OCI-LY7 (cell line): ENCODE measurements at regions not wholly inside any gene's neighbourhood (a gene's known extent, or its start where the extent isn't known, plus 50 kb on each side); places are given as distances from the start of the nearest gene placed in this dataset.

ENCODE experiments used
- BruUV-seq: library from RNA; stranded (reverse); fragments of 400-500 nt; replicated peaks from 2 replicates; lab custom pipeline; 2021; lab: Mats Ljungman, UMichigan
- CTCF ChIA-PET: fragments of 300-600 bp; sonication (Branson Sonifier 250); formaldehyde crosslinking; loops from one replicate; lab custom pipeline; 2022; ENCODE audit warnings: antibody characterized with exemption; ENCODE audit not compliant: unreplicated experiment; lab: Charles Lee
- POLR2A ChIA-PET: fragments of 300-600 bp; sonication (Branson Sonifier 250); formaldehyde crosslinking; loops from one replicate; lab custom pipeline; 2022; ENCODE audit warnings: antibody characterized with exemption; lab: Charles Lee
- DNase-seq: peaks from one replicate; pipeline ENCODE4 v3.0.0-alpha.2; 2015; ENCODE audit warnings: low spot score
- H2AFZ ChIP-seq: fragments of 200-600 bp; sonication (generic), shearing (Covaris generic); 2 replicates; pipeline ENCODE4 v1.6.1; 2014; ENCODE audit warnings: mild to moderate bottlenecking, antibody characterized with exemption, low read length, moderate library complexity
- H3K27ac ChIP-seq: fragments of 200-600 bp; sonication (generic); 2 replicates; pipeline ENCODE4 v1.5.1; 2014; ENCODE audit warnings: mixed run types, low read depth, mild to moderate bottlenecking, moderate library complexity, low read length, inconsistent platforms; ENCODE audit not compliant: poor library complexity, severe bottlenecking
- H3K36me3 ChIP-seq: fragments of 200-600 bp; sonication (generic); 2 replicates; pipeline ENCODE4 v1.6.1; 2014; ENCODE audit warnings: mild to moderate bottlenecking, antibody characterized with exemption, low read length, moderate library complexity, mixed read lengths; ENCODE audit not compliant: insufficient read depth
- H3K4me1 ChIP-seq: fragments of 200-600 bp; sonication (generic); 2 replicates; pipeline ENCODE4 v1.5.1; 2014; ENCODE audit warnings: mild to moderate bottlenecking, low read length; ENCODE audit not compliant: insufficient read depth, poor library complexity, severe bottlenecking
- H3K4me2 ChIP-seq: fragments of 200-600 bp; sonication (generic); 2 replicates; pipeline ENCODE4 v1.6.1; 2014; ENCODE audit warnings: mild to moderate bottlenecking, low read length
- H3K4me3 ChIP-seq: fragments of 200-600 bp; sonication (generic); 2 replicates; pipeline ENCODE4 v1.5.1; 2014; ENCODE audit warnings: mild to moderate bottlenecking, low read depth, low read length; ENCODE audit not compliant: poor library complexity, severe bottlenecking
- H3K79me2 ChIP-seq: fragments of 200-600 bp; sonication (generic); 2 replicates; pipeline ENCODE4 v1.6.1; 2016; ENCODE audit warnings: low read depth, mild to moderate bottlenecking, low read length, moderate library complexity, mixed read lengths; ENCODE audit not compliant: insufficient read depth
- H3K9me2 ChIP-seq: fragments of 200-600 bp; sonication (generic); 2 replicates; pipeline ENCODE4 v1.6.1; 2016; ENCODE audit warnings: mild to moderate bottlenecking, low read length, mixed read lengths; ENCODE audit not compliant: insufficient read depth
- H3K9me3 ChIP-seq: fragments of 200-600 bp; sonication (generic); 2 replicates; pipeline ENCODE4 v1.6.1; 2014; ENCODE audit warnings: mild to moderate bottlenecking, mixed run types, low read length, mixed read lengths
- H4K20me1 ChIP-seq: fragments of 200-600 bp; sonication (generic); 2 replicates; pipeline ENCODE4 v1.6.1; 2014; ENCODE audit warnings: mild to moderate bottlenecking, antibody characterized with exemption, low read length, moderate library complexity, mixed read lengths; ENCODE audit not compliant: insufficient read depth
- CTCF ChIP-seq: fragments of 200-600 bp; sonication (generic); conservative IDR thresholded peaks from 2 replicates; pipeline ENCODE4 v1.5.1; 2014; ENCODE audit warnings: mild to moderate bottlenecking, antibody characterized with exemption, low read length, moderate library complexity, mixed read lengths
- EZH2phosphoT487 ChIP-seq: fragments of 200-600 bp; sonication (generic); IDR thresholded peaks from 2 replicates; pipeline ENCODE4 v1.6.1; 2018; ENCODE audit warnings: low read depth, borderline replicate concordance, mild to moderate bottlenecking, mixed run types, antibody characterized with exemption, low read length, moderate library complexity, mixed read lengths
- intact Hi-C: fragments of 100-400 bp; cut with micrococcal nuclease; formaldehyde crosslinking; loops from one replicate; pipeline ENCODE4 v1.10.0; 2022; ENCODE audit not compliant: unreplicated experiment

DNA sequence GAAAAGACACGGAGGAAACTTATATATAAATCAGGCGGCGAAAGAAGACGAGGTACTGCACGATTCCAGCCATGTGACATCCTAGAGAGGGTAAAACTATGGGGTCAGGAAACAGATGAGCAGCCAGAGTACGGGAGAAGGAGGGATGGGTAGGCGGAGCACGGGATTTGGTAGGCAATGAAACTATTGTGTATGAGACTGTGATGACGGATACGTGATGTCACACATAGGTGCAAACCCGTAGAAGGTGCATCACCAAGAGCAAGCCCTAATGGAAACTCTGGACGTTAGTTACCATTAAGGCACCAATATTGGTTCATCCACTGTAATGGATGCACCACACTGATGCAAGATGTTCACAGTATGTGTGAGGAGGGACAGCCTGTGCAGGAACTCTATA, 93.8 kb upstream of the MGMT start:
- no peak overlapping the region for H3K27ac ChIP-seq
- no peak overlapping the region for H3K4me3 ChIP-seq
- POLR2A ChIA-PET: no interaction called here
- intact Hi-C loops: no loop called here
- DNase-seq: no peak
- H3K9me3 ChIP-seq: no peaks in the 10 kb centered on the region
- H3K79me2 ChIP-seq: no peaks in the 10 kb centered on the region
- no peaks in the 10 kb centered on the region for H3K36me3 ChIP-seq
- no peak overlapping the region for H3K4me2 ChIP-seq
- TF ChIP-seq EZH2phosphoT487: no peak
- TF ChIP-seq CTCF: no peak
- H3K4me1 ChIP-seq: no peaks in the 10 kb centered on the region
- no peaks in the 10 kb centered on the region for H3K9me2 ChIP-seq
- no peak overlapping the region for H2AFZ ChIP-seq
- CTCF ChIA-PET: no interaction called here
- no TSS peak for BruUV-seq
- no peaks in the 10 kb centered on the region for H4K20me1 ChIP-seq

GRCh38 chr10:129373718-129374117, 93.3 kb upstream of the MGMT start:
- ChIA-PET POLR2A (no interaction called here), CTCF (no interaction called here)
- Histone ChIP-seq H2AFZ (no peak overlapping the region), H4K20me1 (no peaks in the 10 kb centered on the region), H3K9me2 (no peaks in the 10 kb centered on the region), H3K4me3 (no peak overlapping the region), H3K9me3 (no peaks in the 10 kb centered on the region), H3K79me2 (no peaks in the 10 kb centered on the region), H3K4me2 (no peak overlapping the region), H3K36me3 (no peaks in the 10 kb centered on the region), H3K27ac (no peak overlapping the region), H3K4me1 (no peaks in the 10 kb centered on the region)
- DNase-seq: no peak
- intact Hi-C loops: no loop called here
- TF ChIP-seq CTCF: no peak
- no peak for TF ChIP-seq EZH2phosphoT487
- BruUV-seq: no TSS peak

GRCh38 chr10:129375171-129375570, 91.9 kb upstream of the MGMT start:
- H3K4me3 ChIP-seq: no peak overlapping the region
- CTCF ChIA-PET: no interaction called here

More at GRCh38 chr10:129375171-129375570, 91.9 kb upstream of the MGMT start:
- no peak for TF ChIP-seq CTCF
- TF ChIP-seq EZH2phosphoT487: no peak
- Histone ChIP-seq H3K27ac (no peak overlapping the region), H3K9me3 (no peaks in the 10 kb centered on the region), H2AFZ (no peak overlapping the region), H3K4me2 (no peak overlapping the region), H3K36me3 (no peaks in the 10 kb centered on the region), H3K79me2 (no peaks in the 10 kb centered on the region), H3K9me2 (no peaks in the 10 kb centered on the region), H3K4me1 (no peaks in the 10 kb centered on the region), H4K20me1 (no peaks in the 10 kb centered on the region)
- intact Hi-C loops: no loop called here
- POLR2A ChIA-PET: no interaction called here
- no TSS peak for BruUV-seq
- DNase-seq: no peak
